ENCODE measurements at regions not wholly inside any gene's neighbourhood (a gene's known extent, or its start where the extent isn't known, plus 50 kb on each side); places are given as distances from the start of the nearest gene placed in this dataset.
"Not testable (repeated sequence)": the region's sequence is repeated elsewhere in the genome, so short reads cannot be mapped to it uniquely, and the experiment has no call there.

- no peak for DNase-seq (ENCODE audit: low read depth in 2 of 2)
These were observed 52.2 kb upstream of the RCOR3 start for GRCh38 chr1:211206981-211207380.

GRCh38 chr1:211200311-211200710 is 58.9 kb upstream of the RCOR3 start:
- DNase-seq (ENCODE audit: low read depth in 2 of 2), result no peak

- DNase-seq (ENCODE audit: low read depth in 2 of 2), result no peak
These were observed 60.3 kb upstream of the RCOR3 start for GRCh38 chr1:211198880-211199279.

- DNase-seq (ENCODE audit: low read depth in 2 of 2), result peak in 1 of 2 donors; percentile 2
These were observed 61.1 kb upstream of the RCOR3 start for GRCh38 chr1:211198111-211198510.

GRCh38 chr1:211196880-211197279 is 62.3 kb upstream of the RCOR3 start:
- DNase-seq (ENCODE audit: low read depth in 2 of 2), result no peak

GRCh38 chr1:211194826-211195225 is 60.9 kb upstream of the KCNH1 start:
- no peak for DNase-seq (ENCODE audit: low read depth in 2 of 2)

- DNase-seq (ENCODE audit: low read depth in 2 of 2), result no peak
These were observed 58.3 kb upstream of the KCNH1 start for GRCh38 chr1:211192227-211192626.

- not testable (repeated sequence) for DNase-seq (ENCODE audit: low read depth in 2 of 2)
These were observed 54.8 kb upstream of the KCNH1 start for GRCh38 chr1:211188721-211189120.

GRCh38 chr1:211183747-211184313 is 49.9 kb upstream of the KCNH1 start:
- no peak for DNase-seq (ENCODE audit: low read depth in 2 of 2)
